Coronary artery (tissue), 2 donors: ENCODE measurements at regions not wholly inside any gene's neighbourhood (a gene's known extent, or its start where the extent isn't known, plus 50 kb on each side); places are given as distances from the start of the nearest gene placed in this dataset.

Experiments used
- DNase-seq: peaks from one replicate; pipeline ENCODE4 v3.0.0-alpha.2; 2017; ENCODE audit warnings: low spot score
- H3K27ac ChIP-seq, 2 donors: fragments of 200-600 bp; sonication (generic); one replicate each; pipeline ENCODE4 v1.5.1; 2016 to 2019
- H3K4me3 ChIP-seq: fragments of 200-600 bp; sonication (generic); 2 replicates; pipeline ENCODE4 v1.5.1; 2016; ENCODE audit warnings: mild to moderate bottlenecking, moderate library complexity
- TF ChIP-seq, protein P1 (sequence below): fragments of 200-600 bp; sonication (generic); IDR thresholded peaks from one replicate; pipeline ENCODE4 v1.5.1; 2019; ENCODE audit warnings: antibody characterized with exemption

DNA sequence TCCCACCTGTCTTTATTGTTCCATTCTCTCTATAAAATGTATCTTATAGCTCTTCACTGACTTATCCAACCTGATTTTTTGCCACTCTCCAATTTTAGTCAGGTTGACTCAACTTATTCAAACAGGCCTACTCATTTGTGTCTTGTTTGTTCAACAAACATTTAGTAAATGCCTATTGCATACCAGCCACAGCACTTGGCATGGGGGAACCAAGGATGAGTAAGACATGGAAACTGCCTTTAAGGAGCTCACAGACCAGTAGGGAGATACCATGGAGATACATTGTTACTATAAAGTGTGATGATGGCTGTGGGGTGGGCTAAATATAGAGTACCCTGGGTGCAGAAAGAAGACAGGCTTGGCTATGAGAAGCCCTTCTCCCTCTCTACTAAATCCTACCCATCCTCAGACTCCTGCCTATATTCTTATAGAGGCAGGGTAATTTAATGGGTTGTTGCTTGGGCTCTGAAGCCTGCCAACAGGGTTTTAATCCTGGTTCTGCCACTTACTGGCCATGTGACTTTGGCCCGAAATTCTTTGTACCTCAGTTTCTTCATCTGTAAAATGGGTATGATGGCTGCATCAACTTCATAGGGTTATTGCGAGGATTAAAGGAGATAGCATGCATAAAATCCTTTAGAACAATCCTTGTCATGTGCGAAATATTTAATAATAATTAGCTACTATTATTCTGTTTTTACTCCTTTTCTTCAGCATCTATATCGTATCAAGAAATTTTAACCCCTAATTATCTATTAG, 348.5 kb upstream of the UMPS start:
- H3K4me3 ChIP-seq, result no peak overlapping the region
- TF ChIP-seq, protein P1, sequence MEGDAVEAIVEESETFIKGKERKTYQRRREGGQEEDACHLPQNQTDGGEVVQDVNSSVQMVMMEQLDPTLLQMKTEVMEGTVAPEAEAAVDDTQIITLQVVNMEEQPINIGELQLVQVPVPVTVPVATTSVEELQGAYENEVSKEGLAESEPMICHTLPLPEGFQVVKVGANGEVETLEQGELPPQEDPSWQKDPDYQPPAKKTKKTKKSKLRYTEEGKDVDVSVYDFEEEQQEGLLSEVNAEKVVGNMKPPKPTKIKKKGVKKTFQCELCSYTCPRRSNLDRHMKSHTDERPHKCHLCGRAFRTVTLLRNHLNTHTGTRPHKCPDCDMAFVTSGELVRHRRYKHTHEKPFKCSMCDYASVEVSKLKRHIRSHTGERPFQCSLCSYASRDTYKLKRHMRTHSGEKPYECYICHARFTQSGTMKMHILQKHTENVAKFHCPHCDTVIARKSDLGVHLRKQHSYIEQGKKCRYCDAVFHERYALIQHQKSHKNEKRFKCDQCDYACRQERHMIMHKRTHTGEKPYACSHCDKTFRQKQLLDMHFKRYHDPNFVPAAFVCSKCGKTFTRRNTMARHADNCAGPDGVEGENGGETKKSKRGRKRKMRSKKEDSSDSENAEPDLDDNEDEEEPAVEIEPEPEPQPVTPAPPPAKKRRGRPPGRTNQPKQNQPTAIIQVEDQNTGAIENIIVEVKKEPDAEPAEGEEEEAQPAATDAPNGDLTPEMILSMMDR, result no peak
- H3K27ac ChIP-seq, result no peak overlapping the region
- no peak for DNase-seq

DNA sequence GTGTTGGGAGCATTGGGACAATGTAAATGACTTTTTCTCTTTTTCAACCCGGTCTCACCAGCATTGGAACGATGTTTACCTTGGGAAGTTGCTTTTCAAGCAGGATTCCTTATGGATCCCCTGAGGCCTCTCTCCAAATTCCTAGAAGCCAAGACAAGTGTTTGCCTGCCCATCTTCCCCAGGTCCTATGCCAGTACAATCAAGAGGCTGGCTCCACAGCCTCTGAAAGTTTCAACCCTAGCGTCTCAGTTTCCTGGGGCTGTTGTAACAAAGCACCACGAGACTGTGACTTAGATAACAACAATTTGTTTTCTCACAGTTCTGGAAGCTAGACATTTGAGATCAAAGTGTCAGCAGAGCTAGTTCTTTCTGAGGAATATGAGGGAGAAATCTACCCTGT, 347.2 kb upstream of the UMPS start:
- no peak for DNase-seq
- no peak overlapping the region for H3K4me3 ChIP-seq
- peak overlapping the region in 1 of 2 donors; percentile 58 for H3K27ac ChIP-seq
- TF ChIP-seq, protein P1, result no peak

DNA sequence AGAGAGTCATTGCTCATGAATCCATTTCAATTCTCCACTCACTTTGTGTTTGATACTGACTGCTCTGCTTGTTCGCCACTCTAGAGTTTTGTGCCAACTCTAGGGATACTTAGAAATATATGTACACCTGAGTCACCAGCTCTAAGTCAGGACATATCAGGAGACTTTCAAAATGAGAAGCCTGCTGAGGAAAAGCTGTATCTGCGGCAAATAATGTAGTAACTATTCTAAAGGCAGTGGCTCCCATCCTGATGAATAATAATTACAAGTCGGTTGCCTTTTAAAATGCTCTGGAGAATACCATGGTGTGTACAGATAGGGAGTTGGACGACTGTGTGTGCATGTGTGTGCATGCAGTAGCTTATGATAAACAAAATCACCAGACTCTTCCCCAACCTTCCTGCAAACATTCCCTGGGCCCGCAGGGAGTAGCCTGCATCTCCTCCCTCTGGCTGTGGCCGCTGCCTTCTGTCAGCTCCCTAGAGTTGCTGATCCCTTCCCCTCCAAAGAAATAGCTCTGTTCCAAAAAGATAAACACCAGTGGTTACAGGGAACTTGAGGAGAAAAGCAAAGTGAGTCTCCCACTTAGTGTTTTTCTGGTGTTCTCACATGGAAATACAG, 346.3 kb upstream of the UMPS start:
- Histone ChIP-seq H3K27ac (peak overlapping the region; percentile 34 to 58), H3K4me3 (peak overlapping the region; percentile 61)
- no peak for DNase-seq
- TF ChIP-seq, protein P1, result no peak

DNA sequence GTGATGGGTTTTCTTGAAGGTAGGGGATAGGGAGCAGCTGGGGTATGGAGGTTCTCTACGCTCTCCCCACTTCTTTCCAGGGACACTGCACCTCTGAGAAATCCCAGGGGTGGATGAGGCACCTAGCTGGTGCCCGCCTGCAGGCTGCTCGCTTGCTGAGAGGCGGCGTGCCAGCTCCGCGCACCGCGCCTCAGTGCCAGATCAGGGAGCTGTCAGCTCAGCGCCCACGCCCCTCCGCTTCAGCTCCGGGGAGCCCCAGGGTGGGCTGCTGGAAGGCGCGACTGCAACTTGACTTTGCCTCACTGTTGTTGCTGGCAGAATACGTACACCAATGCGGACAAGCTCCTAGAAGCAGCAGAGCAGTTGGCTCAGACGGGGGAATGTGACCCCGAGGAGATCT, 345.7 kb upstream of the UMPS start:
- H3K4me3 ChIP-seq, result peak overlapping the region; percentile 61
- TF ChIP-seq, protein P1, result no peak
- no peak for DNase-seq
- peak overlapping the region; percentile 34 to 58 for H3K27ac ChIP-seq

DNA sequence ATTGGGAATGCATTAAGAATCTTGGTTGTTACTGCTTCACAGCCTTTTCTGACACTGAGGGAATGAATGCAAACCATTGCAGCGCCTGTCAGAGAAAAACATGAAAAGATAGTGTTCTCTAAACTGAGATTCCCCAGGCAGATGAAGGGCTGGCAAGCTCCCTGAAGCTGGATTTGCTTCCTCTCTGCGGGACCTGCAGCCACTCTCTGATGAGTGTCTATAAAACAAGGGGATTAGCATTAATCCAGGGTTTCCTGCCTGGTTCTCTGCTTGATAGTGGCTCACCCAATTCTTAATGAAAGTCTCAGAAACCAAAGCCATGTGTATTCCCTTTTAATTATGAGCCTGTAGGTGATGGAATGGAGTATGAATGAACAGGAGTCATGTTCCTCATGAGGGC, 344.3 kb upstream of the UMPS start:
- Histone ChIP-seq H3K27ac (no peak overlapping the region), H3K4me3 (peak overlapping the region; percentile 61)
- DNase-seq, result no peak
- TF ChIP-seq, protein P1, result no peak

DNA sequence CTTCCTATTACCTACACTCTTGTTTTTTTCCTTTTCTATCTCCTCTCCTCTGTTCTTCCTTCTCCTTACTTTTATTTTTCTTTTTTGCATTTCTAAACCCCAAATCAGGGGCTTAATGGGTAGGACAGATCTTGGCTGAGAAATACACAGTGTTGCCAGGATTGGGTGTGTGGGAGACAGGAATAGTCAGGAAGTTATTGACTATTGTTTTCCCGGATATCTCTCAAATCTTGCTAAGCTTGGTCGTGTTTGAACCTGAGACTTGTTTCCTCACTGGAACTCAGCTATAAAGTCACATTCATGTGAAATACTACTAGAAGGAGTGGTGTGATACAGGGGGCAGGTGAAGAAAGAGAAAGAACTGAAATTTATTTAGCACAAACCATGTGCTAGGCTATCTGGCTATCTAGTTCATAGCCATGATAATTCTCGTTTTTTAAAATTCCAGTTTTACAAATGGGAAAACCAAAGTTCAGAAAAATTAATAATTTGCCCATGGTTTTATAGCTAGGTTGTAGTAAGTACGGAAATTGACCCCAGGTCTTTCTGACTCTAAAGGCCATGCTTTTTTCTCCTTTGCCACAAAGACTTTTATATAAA, 343.2 kb upstream of the UMPS start:
- H3K4me3 ChIP-seq, result no peak overlapping the region
- no peak for DNase-seq
- no peak overlapping the region for H3K27ac ChIP-seq
- TF ChIP-seq, protein P1, result no peak
